ENCODE measurements at regions not wholly inside any gene's neighbourhood (a gene's known extent, or its start where the extent isn't known, plus 50 kb on each side); places are given as distances from the start of the nearest gene placed in this dataset.
A peak's percentile ranks its signal among the peaks of the same experiment; 100 is the strongest.

DNA sequence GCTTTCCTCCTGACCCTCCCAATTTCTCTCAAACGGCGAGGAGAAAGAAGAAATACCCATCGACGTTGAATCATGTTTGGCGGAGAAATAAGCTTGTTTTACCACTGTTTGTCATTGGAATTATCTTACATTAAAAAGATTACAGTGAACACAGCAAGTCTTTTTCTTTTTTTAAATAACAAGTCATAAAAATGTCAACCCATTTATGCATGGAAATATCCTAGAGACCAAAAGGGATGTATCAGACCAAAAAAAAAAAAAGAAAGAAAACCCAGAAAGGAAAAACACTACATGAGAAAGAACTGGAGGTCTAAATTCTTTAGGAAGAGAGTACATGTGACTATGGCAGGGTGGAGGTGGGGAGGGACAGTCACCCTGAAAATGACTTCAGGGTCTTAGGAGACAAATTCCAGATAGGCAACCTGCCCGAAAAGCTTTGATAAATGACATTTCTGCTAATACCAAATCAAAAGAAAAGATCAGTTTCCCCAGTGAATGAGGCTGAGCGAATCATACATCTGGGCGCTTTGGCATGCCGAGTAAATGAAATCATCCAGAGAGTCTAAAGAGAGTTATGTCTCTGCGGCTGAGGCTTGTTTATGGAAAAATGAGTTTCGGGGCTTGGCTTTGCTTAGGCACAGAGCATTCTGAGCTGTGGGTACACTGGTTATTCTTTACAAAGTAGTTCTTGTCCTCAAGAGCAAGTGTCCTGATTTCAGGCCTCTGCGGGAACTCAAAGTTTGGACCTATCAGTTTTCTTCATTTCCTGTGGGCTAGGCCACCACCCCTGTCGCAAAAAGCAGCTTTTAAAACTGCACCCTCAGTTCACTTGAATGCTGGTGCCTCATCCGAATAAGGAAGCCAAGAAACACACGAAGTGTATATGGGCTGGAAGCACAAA, 110.1 kb upstream of the TGFBR2 start (continued):
- TF ChIP-seq EZH2 (IDR thresholded peaks at IDR 0.05; ENCODE audit: low read depth, unreplicated experiment) = no peak
- TF ChIP-seq ETS1 (IDR thresholded peaks at IDR 0.05) = no peak
- TF ChIP-seq, protein P1, sequence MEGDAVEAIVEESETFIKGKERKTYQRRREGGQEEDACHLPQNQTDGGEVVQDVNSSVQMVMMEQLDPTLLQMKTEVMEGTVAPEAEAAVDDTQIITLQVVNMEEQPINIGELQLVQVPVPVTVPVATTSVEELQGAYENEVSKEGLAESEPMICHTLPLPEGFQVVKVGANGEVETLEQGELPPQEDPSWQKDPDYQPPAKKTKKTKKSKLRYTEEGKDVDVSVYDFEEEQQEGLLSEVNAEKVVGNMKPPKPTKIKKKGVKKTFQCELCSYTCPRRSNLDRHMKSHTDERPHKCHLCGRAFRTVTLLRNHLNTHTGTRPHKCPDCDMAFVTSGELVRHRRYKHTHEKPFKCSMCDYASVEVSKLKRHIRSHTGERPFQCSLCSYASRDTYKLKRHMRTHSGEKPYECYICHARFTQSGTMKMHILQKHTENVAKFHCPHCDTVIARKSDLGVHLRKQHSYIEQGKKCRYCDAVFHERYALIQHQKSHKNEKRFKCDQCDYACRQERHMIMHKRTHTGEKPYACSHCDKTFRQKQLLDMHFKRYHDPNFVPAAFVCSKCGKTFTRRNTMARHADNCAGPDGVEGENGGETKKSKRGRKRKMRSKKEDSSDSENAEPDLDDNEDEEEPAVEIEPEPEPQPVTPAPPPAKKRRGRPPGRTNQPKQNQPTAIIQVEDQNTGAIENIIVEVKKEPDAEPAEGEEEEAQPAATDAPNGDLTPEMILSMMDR (conservative IDR thresholded peaks at IDR 0.05; ENCODE audit: low read depth in 2 of 2) = no peak
- no peak for TF ChIP-seq NANOG (IDR thresholded peaks at IDR 0.05; ENCODE audit: borderline replicate concordance)
- TF ChIP-seq CREB1 (CRISPR knock-in tag; IDR thresholded peaks at IDR 0.05; ENCODE audit: low read depth) = no peak
- TF ChIP-seq REST (IDR thresholded peaks at IDR 0.05; ENCODE audit: unreplicated experiment) = no peak
- no peak for TF ChIP-seq ZNF331 (CRISPR knock-in tag; IDR thresholded peaks at IDR 0.05; ENCODE audit: low read depth)

DNA sequence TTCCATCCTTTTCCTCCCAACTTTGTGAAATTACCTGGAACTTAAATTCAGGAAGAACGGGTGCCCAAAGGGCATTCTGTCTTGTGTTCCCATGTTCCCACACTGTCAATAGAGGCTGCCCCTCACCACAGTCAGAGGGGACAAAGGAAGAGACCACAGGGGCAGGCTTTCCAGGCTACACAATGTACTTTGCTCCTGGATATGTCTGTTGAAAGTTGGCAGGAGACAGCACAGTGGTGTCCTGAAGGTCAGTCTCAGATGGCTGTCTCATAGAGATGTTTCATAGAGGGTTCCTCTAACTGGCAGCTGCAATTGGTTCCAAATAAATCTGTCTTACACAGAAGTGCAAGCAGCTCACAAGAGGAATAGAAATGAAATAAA, 107.8 kb upstream of the TGFBR2 start:
- peak overlapping the region; percentile 19; the same call in 1 of the 2 replicates for H3K27ac Mint-ChIP-seq
- Histone ChIP-seq H4K20me1 (replicated peaks; ENCODE audit: insufficient read depth) (no peaks in the 10 kb centered on the region), H3K36me3 (ENCODE audit: insufficient read depth) (no peaks in the 10 kb centered on the region), H2AFZ (peak overlapping the region; percentile 69; the same call in 1 of the 2 replicates), H3K27me3 (ENCODE audit: insufficient read depth) (no peaks in the 10 kb centered on the region), H3K4me1 (ENCODE audit: insufficient read depth) (peaks cover 11% of the 10 kb centered on the region), H3F3A (replicated peaks; ENCODE audit: low read depth) (no peaks in the 10 kb centered on the region), H3K4me3 (no peak overlapping the region), H3K9me2 (ENCODE audit: insufficient read depth) (peaks cover 16% of the 10 kb centered on the region), H3K4me2 (no peak overlapping the region), H3K27ac (ENCODE audit: low read depth) (no peak overlapping the region), H3K79me2 (replicated peaks; ENCODE audit: insufficient read depth) (no peaks in the 10 kb centered on the region)
- DNase-seq (ENCODE audit: low spot score) (no peak), ATAC-seq (no peak)
- H3K9me3 Mint-ChIP-seq = no peaks in the 10 kb centered on the region
- no peak overlapping the region for H3K4me3 Mint-ChIP-seq
- H3K4me1 Mint-ChIP-seq = peaks cover 17% of the 10 kb centered on the region; the same call in 2 of the 3 replicates
- TF ChIP-seq POLR2AphosphoS5 (IDR thresholded peaks at IDR 0.05; ENCODE audit: low read depth) = no peak
- no peak for TF ChIP-seq ETS1 (IDR thresholded peaks at IDR 0.05)
- TF ChIP-seq STAT1 (IDR thresholded peaks at IDR 0.05; ENCODE audit: unreplicated experiment) = no peak
- TF ChIP-seq EZH2 (IDR thresholded peaks at IDR 0.05; ENCODE audit: low read depth, unreplicated experiment) = no peak
- no peak for TF ChIP-seq ZNF114 (CRISPR knock-in tag; IDR thresholded peaks at IDR 0.05)
- no peak for TF ChIP-seq ZNF331 (CRISPR knock-in tag; IDR thresholded peaks at IDR 0.05; ENCODE audit: low read depth)
- H3K36me3 Mint-ChIP-seq (ENCODE audit: low read depth) = no peaks in the 10 kb centered on the region
- H3K27me3 Mint-ChIP-seq (ENCODE audit: insufficient read depth, low read depth, poor library complexity) = no peaks in the 10 kb centered on the region

Measured in GM23338 (cell line).